Spleen (tissue), 11 donors: ENCODE measurements at regions not wholly inside any gene's neighbourhood (a gene's known extent, or its start where the extent isn't known, plus 50 kb on each side); places are given as distances from the start of the nearest gene placed in this dataset.

ENCODE experiments used
- DNase-seq: peaks from one replicate; pipeline ENCODE4 v3.0.0-alpha.2; 2020
- H3K27ac ChIP-seq, 8 donors: fragments of 200-600 bp; sonication (generic) in 7 of 8; 1 replicate in 4 of 8; 2 replicates in 4 of 8; pipeline versions ENCODE4 v1.5.0 to v1.8.0; 2016 to 2021; ENCODE audit warnings: inconsistent platforms in 4 of 8, mild to moderate bottlenecking in 4 of 8, moderate library complexity in 1 of 8
- H3K27me3 ChIP-seq, 7 donors: fragments of 200-600 bp; sonication (generic) in 6 of 7; replicated peaks in 1 of 7; 1 replicate in 4 of 7; 2 replicates in 3 of 7; pipeline versions ENCODE4 v1.5.0 to v1.8.0; 2016 to 2021; ENCODE audit warnings: inconsistent platforms in 3 of 7, mild to moderate bottlenecking in 1 of 7
- H3K36me3 ChIP-seq, 6 donors: fragments of 200-600 bp; sonication (generic) in 5 of 6; 1 replicate in 4 of 6; 2 replicates in 2 of 6; pipeline versions ENCODE4 v1.5.0 to v1.8.0; 2016 to 2021; ENCODE audit warnings: inconsistent platforms in 2 of 6
- H3K4me1 ChIP-seq, 6 donors: fragments of 200-600 bp; sonication (generic) in 5 of 6; 1 replicate in 3 of 6; 2 replicates in 3 of 6; pipeline versions ENCODE4 v1.5.0 to v1.8.0; 2016 to 2021; ENCODE audit warnings: inconsistent platforms in 3 of 6
- H3K4me3 ChIP-seq, 8 donors: fragments of 200-600 bp; sonication (generic) in 7 of 8; 1 replicate in 4 of 8; 2 replicates in 4 of 8; pipeline versions ENCODE4 v1.5.0 to v1.8.0; 2016 to 2021; ENCODE audit warnings: inconsistent platforms in 4 of 8, mild to moderate bottlenecking in 4 of 8, moderate library complexity in 2 of 8
- H3K9me3 ChIP-seq, 8 donors: fragments of 200-600 bp; sonication (generic) in 7 of 8; 1 replicate in 4 of 8; 2 replicates in 4 of 8; pipeline versions ENCODE4 v1.5.0 to v1.8.0; 2016 to 2021; ENCODE audit warnings: inconsistent platforms in 4 of 8
- POLR2A ChIP-seq, 3 donors: fragments of 450-650 bp; IDR thresholded peaks; one replicate each; pipeline ENCODE4 v1.5.1; 2017; ENCODE audit warnings: antibody characterized with exemption in 3 of 3, mild to moderate bottlenecking in 1 of 3
- POLR2AphosphoS5 ChIP-seq, 3 donors: sonication (generic); formaldehyde crosslinking; IDR thresholded peaks; one replicate each; pipeline ENCODE4 v1.5.1; 2017; ENCODE audit warnings: antibody characterized with exemption in 3 of 3
- WGBS, 5 donors: extraction: QIAGEN DNeasy Blood & Tissue Kit in 3 of 5; methylation state at CpG; one replicate each; pipeline versions ENCODE4 v1.1.5 to v1.1.7; 2013 to 2018; 5-methylcytosine and 5-hydroxymethylcytosine counted together
- intact Hi-C: fragments of 100-400 bp; cut with DNase I; formaldehyde crosslinking; loops from one replicate; pipeline ENCODE4 v1.15.0; 2023; ENCODE audit warnings: low total_unique reads
- TF ChIP-seq, protein P1 (sequence below), 11 experiments: fragments of 200-600 bp in 7 of 11; fragments of 450-650 bp in 4 of 11; sonication (generic) in 4 of 11; IDR thresholded peaks in 8 of 11; conservative IDR thresholded peaks in 3 of 11; 1 replicate in 7 of 11; 2 replicates in 4 of 11; pipeline versions ENCODE4 v1.4.0 to v1.8.0; 2016 to 2021; ENCODE audit warnings: antibody characterized with exemption in 11 of 11, inconsistent platforms in 4 of 11, mild to moderate bottlenecking in 1 of 11
- donor health status: healthy with polysubstance abuse.
- donor health status: DM: no; HTN: no; CAD: no; lungs with moderate emphysema.
- donor health status: DM: no; HTN: no; CAD: no.
- donor health status: Bipolar disorder and iron deficiency.
- donor health status: healthy.
- donor health status: DM: no; HTN: no; CAD: no.
- donor health status: DM: yes; HTN: yes; CAD: no.

DNA sequence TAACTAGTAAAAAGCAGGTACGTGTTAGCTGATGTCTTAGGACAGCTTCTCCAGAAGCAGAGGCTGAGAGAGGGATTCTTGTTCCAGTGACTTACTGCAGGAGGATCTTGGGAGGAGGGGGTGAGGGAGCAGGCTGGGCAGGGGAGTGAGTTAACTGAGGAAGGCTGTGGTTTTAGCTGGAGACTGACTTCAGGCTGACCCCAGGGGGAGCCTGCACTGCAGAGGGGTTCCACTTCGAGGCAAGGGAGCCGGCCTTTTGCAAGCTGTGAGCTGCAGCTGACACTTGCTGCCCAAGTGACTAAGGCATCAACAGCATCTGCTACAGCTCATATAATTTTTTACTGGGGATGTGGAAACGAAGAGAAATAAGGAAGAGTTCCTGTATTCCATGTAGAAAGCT is 50.4 kb upstream of the SOD1 start:
- no peak for DNase-seq
- peaks cover 0 to 22% (median 0%) of the 10 kb centered on the region in 7 donors for H3K27me3 ChIP-seq
- TF ChIP-seq, protein P1, sequence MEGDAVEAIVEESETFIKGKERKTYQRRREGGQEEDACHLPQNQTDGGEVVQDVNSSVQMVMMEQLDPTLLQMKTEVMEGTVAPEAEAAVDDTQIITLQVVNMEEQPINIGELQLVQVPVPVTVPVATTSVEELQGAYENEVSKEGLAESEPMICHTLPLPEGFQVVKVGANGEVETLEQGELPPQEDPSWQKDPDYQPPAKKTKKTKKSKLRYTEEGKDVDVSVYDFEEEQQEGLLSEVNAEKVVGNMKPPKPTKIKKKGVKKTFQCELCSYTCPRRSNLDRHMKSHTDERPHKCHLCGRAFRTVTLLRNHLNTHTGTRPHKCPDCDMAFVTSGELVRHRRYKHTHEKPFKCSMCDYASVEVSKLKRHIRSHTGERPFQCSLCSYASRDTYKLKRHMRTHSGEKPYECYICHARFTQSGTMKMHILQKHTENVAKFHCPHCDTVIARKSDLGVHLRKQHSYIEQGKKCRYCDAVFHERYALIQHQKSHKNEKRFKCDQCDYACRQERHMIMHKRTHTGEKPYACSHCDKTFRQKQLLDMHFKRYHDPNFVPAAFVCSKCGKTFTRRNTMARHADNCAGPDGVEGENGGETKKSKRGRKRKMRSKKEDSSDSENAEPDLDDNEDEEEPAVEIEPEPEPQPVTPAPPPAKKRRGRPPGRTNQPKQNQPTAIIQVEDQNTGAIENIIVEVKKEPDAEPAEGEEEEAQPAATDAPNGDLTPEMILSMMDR (IDR thresholded peaks at IDR 0.05 in 8 of 11, conservative IDR thresholded peaks at IDR 0.05 in 3 of 11) = no peak
- TF ChIP-seq POLR2A (IDR thresholded peaks at IDR 0.05) (no peak), POLR2AphosphoS5 (IDR thresholded peaks at IDR 0.05) (no peak)
- peaks cover 0 to 5% (median 2%) of the 10 kb centered on the region in 6 donors for H3K4me1 ChIP-seq
- 54 to 74% (median 58%) methylated on average over 4 of the region's 4 CpGs for WGBS, 5 donors
- H3K4me3 ChIP-seq = no peak overlapping the region
- intact Hi-C loops = no loop called here
- H3K9me3 ChIP-seq = peaks cover 0 to 13% (median 9%) of the 10 kb centered on the region in 8 donors
- no peaks in the 10 kb centered on the region for H3K36me3 ChIP-seq
- no peak overlapping the region for H3K27ac ChIP-seq

DNA sequence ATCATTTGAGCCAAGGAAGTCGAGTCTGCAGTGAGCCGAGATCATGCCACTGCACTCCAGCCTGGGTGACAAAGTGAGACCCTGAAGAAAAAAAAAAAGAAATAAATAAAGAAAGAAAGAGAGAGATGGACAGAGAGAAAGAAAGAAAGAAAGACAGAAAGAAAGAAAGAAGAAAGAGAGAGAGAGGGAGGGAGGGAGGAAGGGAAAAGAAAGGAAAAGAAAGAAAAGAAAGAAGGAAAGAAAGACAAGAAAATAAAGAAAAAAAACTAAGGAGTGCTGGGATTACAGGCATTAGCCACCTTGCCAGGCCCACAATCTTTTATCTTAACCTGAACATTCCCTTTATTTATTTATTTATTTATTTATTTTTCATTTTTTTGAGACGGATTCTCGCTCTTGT is 51.7 kb upstream of the SOD1 start:
- peaks cover 0 to 15% (median 0%) of the 10 kb centered on the region in 7 donors for H3K27me3 ChIP-seq
- H3K4me3 ChIP-seq = no peak overlapping the region
- peaks cover 0 to 13% (median 9%) of the 10 kb centered on the region in 8 donors for H3K9me3 ChIP-seq
- TF ChIP-seq POLR2A (IDR thresholded peaks at IDR 0.05) (no peak), POLR2AphosphoS5 (IDR thresholded peaks at IDR 0.05) (no peak)
- TF ChIP-seq, protein P1 (IDR thresholded peaks at IDR 0.05 in 8 of 11, conservative IDR thresholded peaks at IDR 0.05 in 3 of 11) = no peak
- peaks cover 0 to 5% (median 2%) of the 10 kb centered on the region in 6 donors for H3K4me1 ChIP-seq
- intact Hi-C loops = no loop called here
- no peak overlapping the region for H3K27ac ChIP-seq
- no peaks in the 10 kb centered on the region for H3K36me3 ChIP-seq
- DNase-seq = no peak
- WGBS, 5 donors = 92 to 96% (median 94%) methylated on average over 4 of the region's 4 CpGs

DNA sequence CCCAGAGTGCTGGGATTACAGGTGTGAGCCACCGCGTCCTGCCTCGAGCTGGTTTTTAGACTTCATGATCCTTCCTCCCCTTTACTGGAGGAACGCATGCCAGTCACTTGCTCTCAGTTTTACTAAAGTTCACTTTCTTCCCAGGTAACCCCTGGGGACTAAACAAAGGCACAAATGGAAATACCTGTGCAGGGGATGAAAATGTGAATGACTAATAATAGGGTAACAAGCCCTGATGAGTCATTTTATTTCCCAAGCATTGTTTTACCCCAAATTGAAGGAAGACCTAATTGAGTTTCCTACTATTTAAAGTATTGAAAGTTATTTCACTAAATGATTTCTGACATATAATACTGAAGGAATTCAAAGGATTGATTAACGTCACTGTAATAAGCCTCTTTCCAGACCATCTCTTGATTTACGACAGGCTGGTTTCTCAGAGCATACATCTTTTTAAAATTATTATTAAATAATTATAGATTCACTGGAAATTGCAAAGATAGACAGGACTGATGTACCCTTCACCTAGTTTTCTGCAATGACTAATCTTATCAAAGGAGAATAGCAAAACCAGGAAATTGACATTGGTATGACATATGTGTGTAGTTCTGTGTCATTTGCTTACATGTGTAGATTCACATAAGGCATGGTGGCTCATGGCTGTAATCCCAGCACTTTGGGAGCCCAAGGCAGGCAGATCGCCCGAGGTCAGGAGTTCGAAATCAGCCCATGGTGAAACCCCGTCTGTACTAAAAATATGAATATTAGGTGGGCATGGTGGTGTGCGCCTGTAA is 53.2 kb upstream of the SOD1 start:
- intact Hi-C loops = no loop called here
- H3K9me3 ChIP-seq = peaks cover 0 to 7% (median 4%) of the 10 kb centered on the region in 8 donors
- WGBS, 5 donors = 84 to 93% (median 85%) methylated on average over 11 of the region's 11 CpGs
- H3K36me3 ChIP-seq = no peaks in the 10 kb centered on the region
- DNase-seq = no peak
- H3K4me1 ChIP-seq = peaks cover 0 to 5% (median 2%) of the 10 kb centered on the region in 6 donors
- TF ChIP-seq, protein P1 (IDR thresholded peaks at IDR 0.05 in 8 of 11, conservative IDR thresholded peaks at IDR 0.05 in 3 of 11) = no peak
- no peak for TF ChIP-seq POLR2AphosphoS5 (IDR thresholded peaks at IDR 0.05)
- no peak for TF ChIP-seq POLR2A (IDR thresholded peaks at IDR 0.05)
- H3K27me3 ChIP-seq = peaks cover 0 to 5% (median 0%) of the 10 kb centered on the region in 7 donors
- no peak overlapping the region for H3K4me3 ChIP-seq
- H3K27ac ChIP-seq = no peak overlapping the region

DNA sequence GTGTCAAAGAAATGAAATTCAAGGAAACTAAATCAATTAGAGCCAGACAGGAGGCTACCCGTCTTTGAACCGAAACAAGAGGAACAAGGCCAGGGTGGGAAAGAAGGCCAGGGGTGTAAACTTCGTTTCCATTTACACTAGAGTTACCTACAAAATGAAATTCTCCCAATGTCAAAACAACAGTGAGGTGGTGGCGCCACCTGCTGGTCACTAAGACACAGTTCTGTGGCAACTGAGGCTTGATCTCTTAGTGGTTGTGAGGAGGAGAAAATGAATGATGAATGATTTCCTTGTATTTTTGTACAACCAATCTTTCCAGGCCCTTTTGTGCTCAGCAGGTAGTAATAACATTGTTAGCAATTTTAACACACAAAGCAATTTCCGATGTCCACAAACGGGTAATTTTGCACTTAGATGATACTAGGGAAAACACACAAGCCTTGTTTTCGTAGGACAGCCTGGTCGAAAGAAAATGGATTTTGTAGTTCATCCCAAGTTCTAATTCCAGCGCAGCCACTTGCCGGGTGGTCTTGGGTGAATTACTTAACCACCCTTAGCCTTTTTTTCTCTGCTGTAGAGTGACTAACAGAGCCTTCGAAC is 54.8 kb upstream of the SOD1 start:
- 37 to 39% (median 38%) methylated on average over 11 of the region's 11 CpGs for WGBS, 5 donors
- no peak overlapping the region for H3K4me3 ChIP-seq
- H3K27me3 ChIP-seq = no peaks in the 10 kb centered on the region
- H3K4me1 ChIP-seq = peaks cover 0 to 5% (median 2%) of the 10 kb centered on the region in 6 donors
- H3K9me3 ChIP-seq = no peaks in the 10 kb centered on the region
- peak; percentile 87 for DNase-seq
- H3K36me3 ChIP-seq = no peaks in the 10 kb centered on the region
- H3K27ac ChIP-seq = no peak overlapping the region
- intact Hi-C loops = loop anchor here (5.0 kb wide), 1 partner anchor 502 kb away; no protein-coding TSS in a partner anchor
- TF ChIP-seq, protein P1 (IDR thresholded peaks at IDR 0.05 in 8 of 11, conservative IDR thresholded peaks at IDR 0.05 in 3 of 11) = peak; percentile 63 to 91 (median 86)
- TF ChIP-seq POLR2A (IDR thresholded peaks at IDR 0.05) (no peak), POLR2AphosphoS5 (IDR thresholded peaks at IDR 0.05) (no peak)
